Upper lobe of left lung (tissue), 6 donors: ENCODE measurements at regions not wholly inside any gene's neighbourhood (a gene's known extent, or its start where the extent isn't known, plus 50 kb on each side); places are given as distances from the start of the nearest gene placed in this dataset.

ENCODE experiments used
- ATAC-seq, 2 donors: fragments of 200-7000 bp; cut with Tn5 transposase; one replicate each; pipeline ENCODE4 v1.9.1; 2022; ENCODE audit warnings: mild to moderate bottlenecking in 2 of 2, moderate library complexity in 2 of 2; ENCODE audit not compliant: low FRiP score in 2 of 2
- DNase-seq, 2 donors: peaks; one replicate each; pipeline ENCODE4 v3.0.0-alpha.2; 2019 to 2020
- H3K27ac ChIP-seq, 4 donors: fragments of 200-600 bp; sonication (generic); one replicate each; pipeline ENCODE4 v1.5.1; 2016 to 2019
- H3K27me3 ChIP-seq, 4 donors: fragments of 200-600 bp; sonication (generic); one replicate each; pipeline ENCODE4 v1.5.1; 2017 to 2019
- H3K36me3 ChIP-seq, 4 donors: fragments of 200-600 bp; sonication (generic); one replicate each; pipeline ENCODE4 v1.5.1; 2016 to 2019
- H3K4me1 ChIP-seq, 4 donors: fragments of 200-600 bp; sonication (generic); one replicate each; pipeline ENCODE4 v1.5.1; 2018 to 2019
- H3K4me3 ChIP-seq, 4 donors: fragments of 200-600 bp; sonication (generic); one replicate each; pipeline ENCODE4 v1.5.1; 2017 to 2019; ENCODE audit warnings: mild to moderate bottlenecking in 2 of 4, moderate library complexity in 1 of 4
- H3K9me3 ChIP-seq, 4 donors: fragments of 200-600 bp; sonication (generic); one replicate each; pipeline ENCODE4 v1.5.1; 2018 to 2019
- CTCF ChIP-seq, 6 experiments: fragments of 450-650 bp in 4 of 6; fragments of 200-600 bp in 2 of 6; sonication (generic) in 2 of 6; IDR thresholded peaks; one replicate each; pipeline ENCODE4 v1.5.1; 2016 to 2019; ENCODE audit warnings: antibody characterized with exemption in 6 of 6
- EP300 ChIP-seq, 4 donors: sonication (generic); formaldehyde crosslinking; IDR thresholded peaks; one replicate each; pipeline ENCODE4 v1.5.1; 2017; ENCODE audit warnings: antibody characterized with exemption in 4 of 4, control low read depth in 2 of 4
- POLR2A ChIP-seq, 4 donors: fragments of 450-650 bp; IDR thresholded peaks; one replicate each; pipeline ENCODE4 v1.5.1; 2016 to 2017; ENCODE audit warnings: antibody characterized with exemption in 4 of 4, mild to moderate bottlenecking in 2 of 4
- POLR2AphosphoS5 ChIP-seq, 2 donors: sonication (generic); formaldehyde crosslinking; IDR thresholded peaks; one replicate each; pipeline ENCODE4 v1.5.1; 2017; ENCODE audit warnings: antibody characterized with exemption in 2 of 2
- WGBS, 2 donors: methylation state at CpG; one replicate each; pipeline ENCODE4 v1.1.5; 2017 to 2018; 5-methylcytosine and 5-hydroxymethylcytosine counted together
- donor health status: DM: no; HTN: no; CAD: no; lungs with moderate emphysema.
- donor health status: DM: no; HTN: yes; CAD: no; lungs with severe emphysema.

- TF ChIP-seq CTCF (IDR thresholded peaks at IDR 0.05) (no peak), POLR2AphosphoS5 (IDR thresholded peaks at IDR 0.05) (no peak), EP300 (IDR thresholded peaks at IDR 0.05) (no peak), POLR2A (IDR thresholded peaks at IDR 0.05) (no peak)
- H3K4me3 ChIP-seq: no peak overlapping the region
- DNase-seq (no peak), ATAC-seq (no peak)
- no peaks in the 10 kb centered on the region for H3K9me3 ChIP-seq
- H3K36me3 ChIP-seq: no peaks in the 10 kb centered on the region
- no peaks in the 10 kb centered on the region for H3K4me1 ChIP-seq
- H3K27ac ChIP-seq: no peak overlapping the region
- WGBS, 2 donors: 55 to 76% methylated on average over 2 of the region's 2 CpGs
- H3K27me3 ChIP-seq: no peaks in the 10 kb centered on the region
These were observed 67.3 kb upstream of the SPATS2L start for GRCh38 chr2:200239216-200239615.

GRCh38 chr2:200242570-200242969 lies 63.9 kb upstream of the SPATS2L start:
- H3K4me3 ChIP-seq: no peak overlapping the region
- TF ChIP-seq EP300 (IDR thresholded peaks at IDR 0.05): no peak
- no peak for TF ChIP-seq POLR2AphosphoS5 (IDR thresholded peaks at IDR 0.05)
- no peak for TF ChIP-seq CTCF (IDR thresholded peaks at IDR 0.05)
- no peak for TF ChIP-seq POLR2A (IDR thresholded peaks at IDR 0.05)
- ATAC-seq (no peak), DNase-seq (no peak)
- no peaks in the 10 kb centered on the region for H3K36me3 ChIP-seq
- no peaks in the 10 kb centered on the region for H3K4me1 ChIP-seq
- 79% methylated on average over 4 of the region's 4 CpGs for WGBS, 2 donors
- no peaks in the 10 kb centered on the region for H3K9me3 ChIP-seq
- H3K27ac ChIP-seq: no peak overlapping the region
- H3K27me3 ChIP-seq: no peaks in the 10 kb centered on the region

GRCh38 chr2:200243441-200243840 lies 63.1 kb upstream of the SPATS2L start:
- Histone ChIP-seq H3K9me3 (no peaks in the 10 kb centered on the region), H3K36me3 (no peaks in the 10 kb centered on the region), H3K27me3 (no peaks in the 10 kb centered on the region), H3K4me1 (no peaks in the 10 kb centered on the region), H3K4me3 (no peak overlapping the region), H3K27ac (no peak overlapping the region)
- 74 to 89% methylated on average over 7 of the region's 7 CpGs for WGBS, 2 donors
- TF ChIP-seq POLR2A (IDR thresholded peaks at IDR 0.05) (no peak), CTCF (IDR thresholded peaks at IDR 0.05) (no peak), EP300 (IDR thresholded peaks at IDR 0.05) (no peak), POLR2AphosphoS5 (IDR thresholded peaks at IDR 0.05) (no peak)
- DNase-seq (no peak), ATAC-seq (no peak)

GRCh38 chr2:200244111-200244510 lies 62.4 kb upstream of the SPATS2L start:
- 97 to 100% methylated on average over 1 of the region's 1 CpG for WGBS, 2 donors
- Histone ChIP-seq H3K4me3 (no peak overlapping the region), H3K9me3 (no peaks in the 10 kb centered on the region), H3K36me3 (no peaks in the 10 kb centered on the region), H3K27me3 (no peaks in the 10 kb centered on the region), H3K27ac (no peak overlapping the region), H3K4me1 (no peaks in the 10 kb centered on the region)
- TF ChIP-seq CTCF (IDR thresholded peaks at IDR 0.05): no peak
- TF ChIP-seq EP300 (IDR thresholded peaks at IDR 0.05): no peak
- TF ChIP-seq POLR2AphosphoS5 (IDR thresholded peaks at IDR 0.05): no peak
- no peak for TF ChIP-seq POLR2A (IDR thresholded peaks at IDR 0.05)
- DNase-seq (no peak), ATAC-seq (no peak)

- TF ChIP-seq CTCF (IDR thresholded peaks at IDR 0.05): no peak
- TF ChIP-seq POLR2AphosphoS5 (IDR thresholded peaks at IDR 0.05): no peak
- TF ChIP-seq EP300 (IDR thresholded peaks at IDR 0.05): no peak
- no peak for TF ChIP-seq POLR2A (IDR thresholded peaks at IDR 0.05)
- no peak overlapping the region for H3K27ac ChIP-seq
- no peaks in the 10 kb centered on the region for H3K27me3 ChIP-seq
- no peaks in the 10 kb centered on the region for H3K4me1 ChIP-seq
- DNase-seq (no peak), ATAC-seq (no peak)
- H3K36me3 ChIP-seq: no peaks in the 10 kb centered on the region
- H3K9me3 ChIP-seq: no peaks in the 10 kb centered on the region
- no peak overlapping the region for H3K4me3 ChIP-seq
- 58 to 61% methylated on average over 2 of the region's 2 CpGs for WGBS, 2 donors
These were observed 59.0 kb upstream of the SPATS2L start for GRCh38 chr2:200247494-200247893.
